CD14-positive monocyte (primary cell): ENCODE measurements at regions not wholly inside any gene's neighbourhood (a gene's known extent, or its start where the extent isn't known, plus 50 kb on each side); places are given as distances from the start of the nearest gene placed in this dataset.

ENCODE experiments used
- DNase-seq, 3 donors: peaks; one replicate each; pipeline ENCODE4 v3.0.0-alpha.2; 2011 to 2022
- H2AFZ ChIP-seq: 2 replicates; pipeline ENCODE4 v1.6.0; 2012; ENCODE audit warnings: mild to moderate bottlenecking, low read depth, low read length, inconsistent platforms; ENCODE audit not compliant: insufficient read depth, poor library complexity, severe bottlenecking
- H3K27ac ChIP-seq, 2 donors: 1 replicate in 1 of 2; 2 replicates in 1 of 2; pipeline ENCODE4 v1.5.1; 2012 to 2013; ENCODE audit warnings: low read length in 2 of 2, control low read depth in 1 of 2, inconsistent platforms in 1 of 2, low read depth in 1 of 2, mild to moderate bottlenecking in 1 of 2
- H3K27me3 ChIP-seq, 2 donors: one replicate each; pipeline versions ENCODE4 v1.6.0 to v1.6.1; 2011 to 2013; ENCODE audit warnings: low read length in 2 of 2; ENCODE audit not compliant: control insufficient read depth in 2 of 2, insufficient read depth in 2 of 2
- H3K36me3 ChIP-seq, 2 donors: replicated peaks in 1 of 2; 1 replicate in 1 of 2; 2 replicates in 1 of 2; pipeline versions ENCODE4 v1.5.1 to v1.6.1; 2012 to 2013; ENCODE audit warnings: low read length in 2 of 2, control low read depth in 1 of 2, inconsistent platforms in 1 of 2, mild to moderate bottlenecking in 1 of 2; ENCODE audit not compliant: insufficient read depth in 2 of 2, control insufficient read depth in 1 of 2
- H3K4me1 ChIP-seq, 2 donors: 1 replicate in 1 of 2; 2 replicates in 1 of 2; pipeline versions ENCODE4 v1.5.1 to v1.6.1; 2012 to 2013; ENCODE audit warnings: low read length in 2 of 2, control low read depth in 1 of 2, inconsistent platforms in 1 of 2, mild to moderate bottlenecking in 1 of 2, moderate library complexity in 1 of 2; ENCODE audit not compliant: insufficient read depth in 2 of 2, control insufficient read depth in 1 of 2
- H3K4me2 ChIP-seq: replicated peaks from 2 replicates; pipeline ENCODE3; 2012; ENCODE audit warnings: low read length, moderate library complexity, mild to moderate bottlenecking; ENCODE audit not compliant: poor library complexity, severe bottlenecking; ENCODE audit errors: extremely low read depth
- H3K4me3 ChIP-seq, 3 experiments: fragments of 200-600 bp in 1 of 3; sonication (generic) in 1 of 3; replicated peaks in 1 of 3; 1 replicate in 2 of 3; 2 replicates in 1 of 3; pipeline ENCODE4 v1.5.1; 2011 to 2013; ENCODE audit warnings: low read length in 3 of 3, mild to moderate bottlenecking in 3 of 3, control low read depth in 2 of 3, low read depth in 2 of 3, inconsistent platforms in 1 of 3, moderate library complexity in 1 of 3
- H3K79me2 ChIP-seq: 2 replicates; pipeline ENCODE4 v1.6.0; 2012; ENCODE audit warnings: mild to moderate bottlenecking, control low read depth, inconsistent platforms, low read length, moderate library complexity; ENCODE audit not compliant: insufficient read depth
- H3K9ac ChIP-seq: 2 replicates; pipeline ENCODE4 v1.6.0; 2017; ENCODE audit warnings: low read length, mild to moderate bottlenecking; ENCODE audit not compliant: insufficient read depth, poor library complexity, severe bottlenecking
- H3K9me3 ChIP-seq, 2 donors: replicated peaks in 1 of 2; 1 replicate in 1 of 2; 2 replicates in 1 of 2; pipeline versions ENCODE4 v1.5.1 to v1.6.1; 2012 to 2013; ENCODE audit warnings: low read length in 2 of 2, control low read depth in 1 of 2; ENCODE audit not compliant: control insufficient read depth in 1 of 2, insufficient read depth in 1 of 2
- H4K20me1 ChIP-seq: 2 replicates; pipeline ENCODE4 v1.6.0; 2012; ENCODE audit warnings: mild to moderate bottlenecking, low read length, control low read depth, moderate library complexity; ENCODE audit not compliant: insufficient read depth
- H3K27ac Mint-ChIP-seq, 7 donors: one replicate each; pipeline ENCODE4 v1.8.0; 2020; ENCODE audit warnings: mild to moderate bottlenecking in 7 of 7, mixed read lengths in 7 of 7, moderate library complexity in 6 of 7, inconsistent platforms in 2 of 7
- H3K27me3 Mint-ChIP-seq, 3 donors: one replicate each; pipeline ENCODE4 v1.8.0; 2021 to 2022; ENCODE audit warnings: low read depth in 3 of 3, mild to moderate bottlenecking in 3 of 3, mixed read lengths in 3 of 3, moderate library complexity in 3 of 3, inconsistent platforms in 1 of 3
- H3K36me3 Mint-ChIP-seq, 2 donors: one replicate each; pipeline ENCODE4 v1.8.0; 2020; ENCODE audit warnings: mixed read lengths in 2 of 2, inconsistent platforms in 1 of 2, mild to moderate bottlenecking in 1 of 2
- H3K4me1 Mint-ChIP-seq: one replicate; pipeline ENCODE4 v1.8.0; 2020; ENCODE audit warnings: mild to moderate bottlenecking, mixed read lengths
- H3K4me3 Mint-ChIP-seq, 2 donors: one replicate each; pipeline ENCODE4 v1.8.0; 2020; ENCODE audit warnings: mild to moderate bottlenecking in 2 of 2, mixed read lengths in 2 of 2, moderate library complexity in 1 of 2
- H3K9me3 Mint-ChIP-seq, 7 donors: one replicate each; pipeline ENCODE4 v1.8.0; 2020 to 2022; ENCODE audit warnings: mixed read lengths in 7 of 7, mild to moderate bottlenecking in 6 of 7, moderate library complexity in 6 of 7, inconsistent platforms in 2 of 7
- WGBS: methylation state at CpG from one replicate; pipeline ENCODE4 v1.1.5; 2013; ENCODE audit warnings: missing lambda C conversion rate; ENCODE audit not compliant: insufficient coverage; 5-methylcytosine and 5-hydroxymethylcytosine counted together
- intact Hi-C, 2 donors: fragments of 100-400 bp; cut with micrococcal nuclease; formaldehyde crosslinking; loops; one replicate each; pipeline versions ENCODE4 v1.15.0 to v1.15.1; 2023
- TF ChIP-seq, protein P1 (sequence below): fragments of 200-600 bp; IDR thresholded peaks from one replicate; pipeline ENCODE4 v1.8.0; 2022; ENCODE audit warnings: antibody characterized with exemption, mild to moderate bottlenecking

DNA sequence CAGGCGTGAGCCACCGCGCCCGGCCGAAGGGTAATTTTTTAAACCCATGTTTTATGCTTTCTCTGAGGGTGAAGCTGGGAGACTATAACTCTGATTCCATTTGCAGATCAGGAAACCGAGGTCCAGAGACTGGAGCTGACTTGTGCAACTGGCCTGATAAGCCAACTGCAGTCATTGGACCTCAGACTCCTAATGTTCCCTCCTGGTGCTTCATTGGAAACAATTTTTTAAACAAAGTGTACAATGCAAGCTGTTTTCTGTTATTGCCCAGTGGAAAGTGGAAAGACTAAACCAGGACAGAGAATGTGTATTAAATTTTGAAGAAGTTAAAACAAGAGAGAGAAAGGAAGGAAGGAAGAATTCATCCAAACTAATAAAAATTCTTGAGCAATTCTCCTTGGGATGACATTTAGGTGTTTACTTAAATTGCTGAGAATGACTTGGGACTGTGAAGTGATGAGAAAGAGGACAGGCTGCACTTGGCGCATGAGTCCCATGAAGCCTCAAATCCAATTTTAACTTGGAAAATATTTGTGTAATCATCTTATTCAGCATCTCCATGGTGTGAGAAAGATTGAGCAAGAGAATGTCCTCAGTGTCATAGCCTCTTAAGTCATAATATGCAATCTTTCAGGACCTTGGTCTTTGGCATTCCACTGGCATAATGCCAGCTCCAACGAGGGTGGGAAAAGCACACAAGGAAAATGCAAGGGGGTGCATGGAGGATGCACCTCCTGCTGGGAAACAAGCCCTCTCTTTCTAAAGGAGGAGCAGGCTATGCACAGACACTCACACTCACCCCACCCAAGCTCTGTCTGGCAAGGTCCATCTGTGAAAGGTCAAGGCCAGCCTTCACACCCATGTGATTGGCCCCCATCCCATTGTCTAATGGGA lies 342.0 kb downstream of the SIPA1L2 start:
- Histone ChIP-seq H3K4me1 (no peaks in the 10 kb centered on the region), H3K9ac (no peak overlapping the region), H3K4me2 (no peak overlapping the region), H3K79me2 (no peaks in the 10 kb centered on the region), H4K20me1 (no peaks in the 10 kb centered on the region), H3K27ac (no peak overlapping the region), H3K4me3 (no peak overlapping the region), H3K9me3 (no peaks in the 10 kb centered on the region), H3K27me3 (no peaks in the 10 kb centered on the region), H3K36me3 (no peaks in the 10 kb centered on the region), H2AFZ (no peak overlapping the region)
- peaks cover 3 to 14% (median 8%) of the 10 kb centered on the region in 3 donors for H3K27me3 Mint-ChIP-seq
- H3K36me3 Mint-ChIP-seq, result no peaks in the 10 kb centered on the region
- intact Hi-C loops, result no loop called here
- TF ChIP-seq, protein P1, sequence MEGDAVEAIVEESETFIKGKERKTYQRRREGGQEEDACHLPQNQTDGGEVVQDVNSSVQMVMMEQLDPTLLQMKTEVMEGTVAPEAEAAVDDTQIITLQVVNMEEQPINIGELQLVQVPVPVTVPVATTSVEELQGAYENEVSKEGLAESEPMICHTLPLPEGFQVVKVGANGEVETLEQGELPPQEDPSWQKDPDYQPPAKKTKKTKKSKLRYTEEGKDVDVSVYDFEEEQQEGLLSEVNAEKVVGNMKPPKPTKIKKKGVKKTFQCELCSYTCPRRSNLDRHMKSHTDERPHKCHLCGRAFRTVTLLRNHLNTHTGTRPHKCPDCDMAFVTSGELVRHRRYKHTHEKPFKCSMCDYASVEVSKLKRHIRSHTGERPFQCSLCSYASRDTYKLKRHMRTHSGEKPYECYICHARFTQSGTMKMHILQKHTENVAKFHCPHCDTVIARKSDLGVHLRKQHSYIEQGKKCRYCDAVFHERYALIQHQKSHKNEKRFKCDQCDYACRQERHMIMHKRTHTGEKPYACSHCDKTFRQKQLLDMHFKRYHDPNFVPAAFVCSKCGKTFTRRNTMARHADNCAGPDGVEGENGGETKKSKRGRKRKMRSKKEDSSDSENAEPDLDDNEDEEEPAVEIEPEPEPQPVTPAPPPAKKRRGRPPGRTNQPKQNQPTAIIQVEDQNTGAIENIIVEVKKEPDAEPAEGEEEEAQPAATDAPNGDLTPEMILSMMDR, result no peak
- no peak for DNase-seq
- H3K9me3 Mint-ChIP-seq, result peaks cover 0 to 5% (median 2%) of the 10 kb centered on the region in 7 donors
- H3K4me1 Mint-ChIP-seq, result no peaks in the 10 kb centered on the region
- H3K4me3 Mint-ChIP-seq, result no peak overlapping the region
- WGBS, result 100% methylated on average over 1 of the region's 8 CpGs
- H3K27ac Mint-ChIP-seq, result no peak overlapping the region

DNA sequence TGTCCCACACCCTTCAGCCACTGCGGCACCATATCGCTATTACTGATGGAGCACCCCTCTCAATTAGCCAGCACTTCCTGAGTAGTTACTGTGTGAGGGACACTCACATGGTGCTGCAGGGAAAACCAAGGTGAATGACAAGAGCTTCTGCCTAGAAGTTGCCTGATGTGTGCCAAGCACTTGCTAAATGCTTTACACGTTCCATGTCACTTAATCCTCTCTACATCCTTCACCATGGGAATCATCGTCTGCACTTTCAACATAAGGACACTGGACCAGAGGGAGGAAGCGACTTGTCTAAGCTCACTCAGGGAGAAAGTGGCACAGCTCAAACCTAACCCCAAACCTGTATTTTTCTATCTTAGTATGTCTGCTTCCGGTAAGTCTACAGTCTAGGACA lies 344.8 kb downstream of the SIPA1L2 start:
- H3K79me2 ChIP-seq, result no peaks in the 10 kb centered on the region
- Mint-ChIP-seq H3K4me1 (no peaks in the 10 kb centered on the region), H3K27me3 (peaks cover 8 to 27% (median 8%) of the 10 kb centered on the region in 3 donors), H3K27ac (no peak overlapping the region), H3K4me3 (no peak overlapping the region), H3K9me3 (peaks cover 0 to 3% (median 0%) of the 10 kb centered on the region in 7 donors), H3K36me3 (no peaks in the 10 kb centered on the region)
- no peaks in the 10 kb centered on the region for H4K20me1 ChIP-seq
- H3K4me3 ChIP-seq, result no peak overlapping the region
- WGBS, result 100% methylated on average over 1 of the region's 6 CpGs
- H3K27me3 ChIP-seq, result no peaks in the 10 kb centered on the region
- H3K27ac ChIP-seq, result no peak overlapping the region
- H3K4me1 ChIP-seq, result no peaks in the 10 kb centered on the region
- H3K9me3 ChIP-seq, result no peaks in the 10 kb centered on the region
- H2AFZ ChIP-seq, result no peak overlapping the region
- H3K36me3 ChIP-seq, result no peaks in the 10 kb centered on the region
- intact Hi-C loops, result no loop called here
- TF ChIP-seq, protein P1, result no peak
- H3K9ac ChIP-seq, result no peak overlapping the region
- H3K4me2 ChIP-seq, result no peak overlapping the region
- no peak for DNase-seq
